CD4-positive, CD25-positive, alpha-beta regulatory T cell (primary cell): ENCODE measurements at regions not wholly inside any gene's neighbourhood (a gene's known extent, or its start where the extent isn't known, plus 50 kb on each side); places are given as distances from the start of the nearest gene placed in this dataset.

Experiments used
- ATAC-seq, 2 donors: fragments of 150-1000 bp; cut with Tn5 transposase; one replicate each; pipeline ENCODE4 v1.10.0; 2021; ENCODE audit warnings: low read depth in 2 of 2, moderate number of reproducible peaks in 2 of 2, moderate library complexity in 1 of 2
- DNase-seq, 3 donors: peaks; one replicate each; pipeline versions ENCODE4 v3.0.0 to v3.0.0-alpha.2; 2012 to 2022; ENCODE audit warnings: mixed read lengths in 1 of 3
- H3K27ac ChIP-seq: one replicate; pipeline ENCODE4 v1.7.0; 2013; ENCODE audit warnings: mild to moderate bottlenecking, low read length; ENCODE audit not compliant: insufficient read depth, poor library complexity, severe bottlenecking
- H3K27me3 ChIP-seq: one replicate; pipeline ENCODE4 v1.7.0; 2013; ENCODE audit warnings: low read length; ENCODE audit not compliant: control insufficient read depth, insufficient read depth
- H3K36me3 ChIP-seq: one replicate; pipeline ENCODE4 v1.7.0; 2013; ENCODE audit warnings: mild to moderate bottlenecking, low read length, moderate library complexity; ENCODE audit not compliant: control insufficient read depth, insufficient read depth
- H3K4me1 ChIP-seq: 2 replicates; pipeline ENCODE4 v1.7.0; 2013; ENCODE audit warnings: mild to moderate bottlenecking, low read length; ENCODE audit not compliant: insufficient read depth, control insufficient read depth, poor library complexity, severe bottlenecking
- H3K4me3 ChIP-seq: one replicate; pipeline ENCODE4 v1.7.0; 2013; ENCODE audit warnings: low read depth, mild to moderate bottlenecking, low read length, moderate library complexity
- H3K9me3 ChIP-seq, 2 experiments: 1 replicate in 1 of 2; 2 replicates in 1 of 2; pipeline ENCODE4 v1.7.0; 2013; ENCODE audit warnings: low read length in 2 of 2, mild to moderate bottlenecking in 1 of 2, moderate library complexity in 1 of 2; ENCODE audit not compliant: control insufficient read depth in 2 of 2
- H3K27ac Mint-ChIP-seq, 3 donors: one replicate each; pipeline ENCODE4 v1.8.0; 2020 to 2022; ENCODE audit warnings: mild to moderate bottlenecking in 3 of 3, mixed read lengths in 3 of 3, moderate library complexity in 2 of 3
- H3K27me3 Mint-ChIP-seq: one replicate; pipeline ENCODE4 v1.8.0; 2022; ENCODE audit warnings: mild to moderate bottlenecking, mixed read lengths
- H3K36me3 Mint-ChIP-seq: one replicate; pipeline ENCODE4 v1.8.0; 2020; ENCODE audit warnings: mixed read lengths
- H3K4me1 Mint-ChIP-seq, 4 donors: one replicate each; pipeline ENCODE4 v1.8.0; 2020 to 2022; ENCODE audit warnings: mixed read lengths in 4 of 4, mild to moderate bottlenecking in 1 of 4
- H3K4me3 Mint-ChIP-seq, 4 donors: one replicate each; pipeline ENCODE4 v1.8.0; 2020 to 2022; ENCODE audit warnings: mild to moderate bottlenecking in 4 of 4, mixed read lengths in 4 of 4, moderate library complexity in 3 of 4
- H3K9me3 Mint-ChIP-seq, 7 donors: one replicate each; pipeline ENCODE4 v1.8.0; 2020 to 2022; ENCODE audit warnings: mixed read lengths in 7 of 7, mild to moderate bottlenecking in 3 of 7, moderate library complexity in 2 of 7

DNA sequence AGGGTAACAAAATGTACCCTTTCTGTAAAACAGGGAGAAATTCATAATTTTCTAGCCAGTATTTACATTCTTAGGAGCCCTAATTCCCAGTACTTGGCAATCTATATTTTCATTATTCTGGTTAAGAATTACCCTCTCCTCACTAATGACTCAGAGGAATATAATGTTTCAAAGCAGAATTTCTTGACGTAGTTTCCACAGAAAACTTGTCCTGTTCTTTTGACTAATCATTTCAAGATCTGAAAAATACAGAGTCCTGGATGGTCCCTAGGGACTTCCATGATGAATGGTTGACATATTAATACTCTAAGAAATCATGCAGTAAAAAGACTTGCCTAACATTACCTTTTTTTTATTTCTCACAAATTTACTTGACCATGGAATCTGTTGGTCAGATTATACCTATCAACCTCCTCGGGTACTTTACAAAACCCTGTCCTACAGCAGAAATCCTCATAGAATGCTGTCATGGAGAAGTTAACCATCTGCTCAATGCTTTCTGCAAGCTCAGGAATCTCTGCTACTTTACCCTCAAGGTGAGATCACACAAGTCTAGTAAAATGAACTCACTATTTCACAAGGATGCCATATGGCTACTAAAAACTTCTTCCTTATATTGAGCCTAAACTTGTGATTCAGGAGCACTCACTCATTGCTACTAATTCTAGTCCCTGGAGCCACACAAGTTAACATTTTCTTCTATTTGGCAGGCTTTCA is 202.1 kb upstream of the CNR1 start:
- no peak overlapping the region for H3K27ac ChIP-seq
- no peaks in the 10 kb centered on the region for H3K4me1 ChIP-seq
- Mint-ChIP-seq H3K27ac (no peak overlapping the region), H3K27me3 (no peaks in the 10 kb centered on the region), H3K36me3 (no peaks in the 10 kb centered on the region), H3K4me3 (no peak overlapping the region), H3K4me1 (no peaks in the 10 kb centered on the region), H3K9me3 (peaks cover 0 to 4% (median 0%) of the 10 kb centered on the region in 7 donors)
- ATAC-seq (no peak), DNase-seq (no peak)
- H3K27me3 ChIP-seq, result no peaks in the 10 kb centered on the region
- no peaks in the 10 kb centered on the region for H3K9me3 ChIP-seq
- H3K4me3 ChIP-seq, result no peak overlapping the region
- H3K36me3 ChIP-seq, result no peaks in the 10 kb centered on the region

GRCh38 chr6:88367248-88367647 is 201.1 kb upstream of the CNR1 start:
- H3K4me3 Mint-ChIP-seq, result no peak overlapping the region
- Histone ChIP-seq H3K36me3 (no peaks in the 10 kb centered on the region), H3K4me3 (no peak overlapping the region), H3K9me3 (no peaks in the 10 kb centered on the region), H3K27ac (no peak overlapping the region), H3K4me1 (no peaks in the 10 kb centered on the region), H3K27me3 (no peaks in the 10 kb centered on the region)
- H3K27me3 Mint-ChIP-seq, result no peaks in the 10 kb centered on the region
- ATAC-seq (no peak), DNase-seq (no peak)
- H3K9me3 Mint-ChIP-seq, result peaks cover 0 to 4% (median 0%) of the 10 kb centered on the region in 7 donors
- H3K4me1 Mint-ChIP-seq, result no peaks in the 10 kb centered on the region
- no peaks in the 10 kb centered on the region for H3K36me3 Mint-ChIP-seq
- no peak overlapping the region for H3K27ac Mint-ChIP-seq

DNA sequence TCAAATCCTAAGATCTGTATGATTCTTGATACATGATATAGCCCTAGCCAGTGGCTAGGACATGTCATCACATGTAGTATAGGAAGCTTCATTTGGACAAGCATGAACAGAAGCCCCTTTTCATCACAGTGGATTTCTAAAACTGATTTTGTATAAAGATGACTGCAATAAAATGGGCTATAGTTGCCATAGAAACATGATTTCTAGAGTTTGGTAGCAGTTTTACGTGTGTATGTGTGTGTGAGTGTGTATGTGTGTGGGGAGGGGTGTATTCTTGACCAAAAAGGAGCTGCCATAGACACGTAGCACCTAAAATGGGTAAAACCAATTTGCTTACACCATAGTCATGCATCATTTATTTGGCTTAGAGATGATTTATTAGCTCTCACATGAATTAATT is 200.5 kb upstream of the CNR1 start:
- H3K4me3 Mint-ChIP-seq, result no peak overlapping the region
- H3K9me3 ChIP-seq, result no peaks in the 10 kb centered on the region
- no peaks in the 10 kb centered on the region for H3K27me3 Mint-ChIP-seq
- no peak overlapping the region for H3K27ac ChIP-seq
- no peaks in the 10 kb centered on the region for H3K4me1 Mint-ChIP-seq
- no peaks in the 10 kb centered on the region for H3K4me1 ChIP-seq
- ATAC-seq, result no peak
- H3K27me3 ChIP-seq, result no peaks in the 10 kb centered on the region
- H3K4me3 ChIP-seq, result no peak overlapping the region
- H3K36me3 ChIP-seq, result no peaks in the 10 kb centered on the region
- H3K27ac Mint-ChIP-seq, result no peak overlapping the region
- DNase-seq, result no peak
- no peaks in the 10 kb centered on the region for H3K36me3 Mint-ChIP-seq
- H3K9me3 Mint-ChIP-seq, result peaks cover 0 to 4% (median 0%) of the 10 kb centered on the region in 7 donors

- DNase-seq, result no peak
- H3K36me3 ChIP-seq, result no peaks in the 10 kb centered on the region
- H3K9me3 ChIP-seq, result no peaks in the 10 kb centered on the region
- Mint-ChIP-seq H3K27me3 (no peaks in the 10 kb centered on the region), H3K4me1 (no peaks in the 10 kb centered on the region), H3K27ac (no peak overlapping the region), H3K4me3 (no peak overlapping the region), H3K36me3 (no peaks in the 10 kb centered on the region), H3K9me3 (peaks cover 0 to 4% (median 0%) of the 10 kb centered on the region in 7 donors)
- H3K4me1 ChIP-seq, result no peaks in the 10 kb centered on the region
- no peaks in the 10 kb centered on the region for H3K27me3 ChIP-seq
- no peak overlapping the region for H3K4me3 ChIP-seq
- no peak overlapping the region for H3K27ac ChIP-seq
- ATAC-seq, result no peak
Observed at GRCh38 chr6:88365656-88366055, 199.5 kb upstream of the CNR1 start.

GRCh38 chr6:88365230-88365629 is 199.1 kb upstream of the CNR1 start:
- Mint-ChIP-seq H3K27ac (no peak overlapping the region), H3K9me3 (peaks cover 0 to 4% (median 0%) of the 10 kb centered on the region in 7 donors), H3K27me3 (no peaks in the 10 kb centered on the region), H3K4me1 (no peaks in the 10 kb centered on the region), H3K4me3 (no peak overlapping the region), H3K36me3 (no peaks in the 10 kb centered on the region)
- Histone ChIP-seq H3K9me3 (no peaks in the 10 kb centered on the region), H3K27ac (no peak overlapping the region), H3K27me3 (no peaks in the 10 kb centered on the region), H3K36me3 (no peaks in the 10 kb centered on the region), H3K4me3 (no peak overlapping the region), H3K4me1 (no peaks in the 10 kb centered on the region)
- DNase-seq (no peak), ATAC-seq (no peak)

GRCh38 chr6:88361754-88362153 is 195.6 kb upstream of the CNR1 start:
- Mint-ChIP-seq H3K4me3 (no peak overlapping the region), H3K27me3 (peaks cover 4% of the 10 kb centered on the region), H3K36me3 (no peaks in the 10 kb centered on the region), H3K4me1 (no peaks in the 10 kb centered on the region), H3K9me3 (peaks cover 0 to 2% (median 0%) of the 10 kb centered on the region in 7 donors), H3K27ac (no peak overlapping the region)
- ATAC-seq (no peak), DNase-seq (no peak)
- H3K4me3 ChIP-seq, result no peak overlapping the region
- H3K27ac ChIP-seq, result no peak overlapping the region
- H3K4me1 ChIP-seq, result no peaks in the 10 kb centered on the region
- H3K9me3 ChIP-seq, result no peaks in the 10 kb centered on the region
- no peaks in the 10 kb centered on the region for H3K36me3 ChIP-seq
- no peaks in the 10 kb centered on the region for H3K27me3 ChIP-seq

DNA sequence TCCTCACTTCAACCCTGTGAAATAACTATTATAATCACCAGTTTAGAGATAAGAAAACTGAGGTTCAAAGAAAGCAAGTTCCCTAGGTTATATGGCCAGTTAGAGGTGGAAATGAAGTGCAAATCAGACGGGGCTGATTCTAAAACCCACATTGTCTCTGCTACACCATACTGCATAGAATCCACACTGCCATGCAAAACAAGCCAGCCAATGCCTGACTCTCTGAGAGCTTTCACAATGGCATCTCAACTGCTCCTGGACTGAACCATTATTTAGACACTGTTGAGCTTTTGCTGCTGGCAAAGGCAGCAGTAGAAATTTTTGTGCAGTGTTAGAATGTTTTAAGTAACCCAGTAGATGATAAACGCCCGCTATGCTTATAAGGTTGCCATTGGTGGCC is 195.2 kb upstream of the CNR1 start:
- Histone ChIP-seq H3K4me1 (no peaks in the 10 kb centered on the region), H3K27ac (no peak overlapping the region), H3K9me3 (no peaks in the 10 kb centered on the region), H3K4me3 (no peak overlapping the region), H3K36me3 (no peaks in the 10 kb centered on the region), H3K27me3 (no peaks in the 10 kb centered on the region)
- DNase-seq, result no peak
- H3K27ac Mint-ChIP-seq, result no peak overlapping the region
- no peaks in the 10 kb centered on the region for H3K4me1 Mint-ChIP-seq
- H3K36me3 Mint-ChIP-seq, result no peaks in the 10 kb centered on the region
- peaks cover 4% of the 10 kb centered on the region for H3K27me3 Mint-ChIP-seq
- no peak for ATAC-seq
- H3K4me3 Mint-ChIP-seq, result no peak overlapping the region
- peaks cover 0 to 2% (median 0%) of the 10 kb centered on the region in 7 donors for H3K9me3 Mint-ChIP-seq

GRCh38 chr6:88360203-88360797 is 194.2 kb upstream of the CNR1 start:
- DNase-seq (no peak), ATAC-seq (no peak)
- Histone ChIP-seq H3K36me3 (no peaks in the 10 kb centered on the region), H3K27ac (no peak overlapping the region), H3K4me1 (no peaks in the 10 kb centered on the region), H3K27me3 (no peaks in the 10 kb centered on the region), H3K9me3 (no peaks in the 10 kb centered on the region), H3K4me3 (no peak overlapping the region)
- Mint-ChIP-seq H3K4me3 (no peak overlapping the region), H3K9me3 (peaks cover 0 to 2% (median 0%) of the 10 kb centered on the region in 7 donors), H3K36me3 (no peaks in the 10 kb centered on the region), H3K27me3 (peaks cover 4% of the 10 kb centered on the region), H3K27ac (no peak overlapping the region), H3K4me1 (no peaks in the 10 kb centered on the region)
